ENCODE measurements at regions not wholly inside any gene's neighbourhood (a gene's known extent, or its start where the extent isn't known, plus 50 kb on each side); places are given as distances from the start of the nearest gene placed in this dataset.

DNA sequence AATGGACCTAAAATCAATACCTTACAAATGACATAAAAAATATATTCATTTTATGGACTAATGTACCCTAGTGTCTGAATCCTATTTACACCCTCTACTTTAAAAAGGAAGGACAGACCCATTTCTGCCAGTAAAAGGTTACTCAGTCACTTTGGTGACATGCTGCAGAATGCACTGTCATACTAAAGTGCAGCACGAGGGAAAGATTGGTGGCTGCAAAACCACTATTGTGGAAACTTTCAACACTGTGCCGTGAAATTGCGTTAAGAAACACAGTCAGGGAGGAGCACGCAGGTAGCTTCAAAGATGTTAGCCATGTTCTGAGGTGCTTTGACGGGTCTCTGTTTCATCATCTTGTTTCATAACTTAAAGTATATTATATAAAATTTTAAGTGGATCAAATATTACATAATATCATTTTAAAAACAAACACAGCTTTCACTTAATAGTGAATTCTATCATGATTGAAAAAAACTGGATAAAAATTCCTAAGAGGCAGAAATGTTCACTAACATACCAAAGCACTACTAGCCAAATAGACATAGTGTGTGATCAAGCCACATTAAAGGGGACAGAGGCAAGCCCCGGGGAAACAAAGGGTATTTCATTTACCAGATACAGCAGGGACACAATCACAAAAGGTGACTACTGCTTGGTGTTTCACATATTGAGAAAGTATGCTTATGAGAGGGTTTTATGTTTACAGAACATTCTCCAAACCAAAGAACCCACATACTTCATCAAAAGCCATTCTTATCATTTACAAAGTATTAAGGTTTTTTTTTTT is 330.8 kb upstream of the SOX5 start:
- H3K4me2 ChIP-seq (ENCODE audit: insufficient read depth, low read length) = no peak overlapping the region
- H3K36me3 ChIP-seq (ENCODE audit: insufficient read depth, low read length) = no peaks in the 10 kb centered on the region
- no peaks in the 10 kb centered on the region for H3K9me3 ChIP-seq (ENCODE audit: low read depth, low read length)
- no peak overlapping the region for H3K27ac ChIP-seq (ENCODE audit: low read depth, low read length)
- no peak overlapping the region for H2AFZ ChIP-seq (ENCODE audit: low read length)
- H3K4me3 ChIP-seq (ENCODE audit: insufficient read depth, low read length) = no peak overlapping the region
- TF ChIP-seq, protein P1, sequence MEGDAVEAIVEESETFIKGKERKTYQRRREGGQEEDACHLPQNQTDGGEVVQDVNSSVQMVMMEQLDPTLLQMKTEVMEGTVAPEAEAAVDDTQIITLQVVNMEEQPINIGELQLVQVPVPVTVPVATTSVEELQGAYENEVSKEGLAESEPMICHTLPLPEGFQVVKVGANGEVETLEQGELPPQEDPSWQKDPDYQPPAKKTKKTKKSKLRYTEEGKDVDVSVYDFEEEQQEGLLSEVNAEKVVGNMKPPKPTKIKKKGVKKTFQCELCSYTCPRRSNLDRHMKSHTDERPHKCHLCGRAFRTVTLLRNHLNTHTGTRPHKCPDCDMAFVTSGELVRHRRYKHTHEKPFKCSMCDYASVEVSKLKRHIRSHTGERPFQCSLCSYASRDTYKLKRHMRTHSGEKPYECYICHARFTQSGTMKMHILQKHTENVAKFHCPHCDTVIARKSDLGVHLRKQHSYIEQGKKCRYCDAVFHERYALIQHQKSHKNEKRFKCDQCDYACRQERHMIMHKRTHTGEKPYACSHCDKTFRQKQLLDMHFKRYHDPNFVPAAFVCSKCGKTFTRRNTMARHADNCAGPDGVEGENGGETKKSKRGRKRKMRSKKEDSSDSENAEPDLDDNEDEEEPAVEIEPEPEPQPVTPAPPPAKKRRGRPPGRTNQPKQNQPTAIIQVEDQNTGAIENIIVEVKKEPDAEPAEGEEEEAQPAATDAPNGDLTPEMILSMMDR (IDR thresholded peaks at IDR 0.05; ENCODE audit: extremely low read depth, low read depth, low read length) = no peak
- no peak for DNase-seq (ENCODE audit: insufficient read length, low spot score, missing footprints)
- no peaks in the 10 kb centered on the region for H3K4me1 ChIP-seq (ENCODE audit: insufficient read depth, low read length)
- no peaks in the 10 kb centered on the region for H4K20me1 ChIP-seq (ENCODE audit: insufficient read depth, low read length)
- H3K27me3 ChIP-seq (ENCODE audit: insufficient read depth, low read length) = no peaks in the 10 kb centered on the region
- H3K79me2 ChIP-seq (ENCODE audit: insufficient read depth, low read length) = no peaks in the 10 kb centered on the region

DNA sequence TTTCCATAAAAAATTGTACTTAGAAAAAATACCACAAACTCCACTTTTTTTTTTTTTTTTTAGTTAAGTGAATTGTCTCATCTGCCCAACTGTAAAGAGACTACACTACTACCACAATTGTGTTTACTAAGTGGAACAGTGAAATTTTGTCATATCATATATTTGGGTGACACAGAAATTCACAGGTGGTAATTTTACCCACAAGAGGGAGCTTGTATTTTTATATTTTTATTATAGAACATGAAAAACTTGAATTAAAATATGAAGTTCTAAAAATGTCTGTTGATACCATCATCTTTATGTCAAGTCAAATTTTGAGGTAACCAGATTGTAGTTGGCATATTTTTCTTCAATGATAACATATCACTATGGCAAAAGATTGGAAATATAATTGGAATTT is 329.4 kb upstream of the SOX5 start:
- Histone ChIP-seq H3K9me3 (ENCODE audit: low read depth, low read length) (no peaks in the 10 kb centered on the region), H3K36me3 (ENCODE audit: insufficient read depth, low read length) (no peaks in the 10 kb centered on the region), H3K4me3 (ENCODE audit: insufficient read depth, low read length) (no peak overlapping the region), H3K27me3 (ENCODE audit: insufficient read depth, low read length) (no peaks in the 10 kb centered on the region), H3K4me1 (ENCODE audit: insufficient read depth, low read length) (no peaks in the 10 kb centered on the region), H3K27ac (ENCODE audit: low read depth, low read length) (no peak overlapping the region), H2AFZ (ENCODE audit: low read length) (no peak overlapping the region), H3K4me2 (ENCODE audit: insufficient read depth, low read length) (no peak overlapping the region), H3K79me2 (ENCODE audit: insufficient read depth, low read length) (no peaks in the 10 kb centered on the region), H4K20me1 (ENCODE audit: insufficient read depth, low read length) (no peaks in the 10 kb centered on the region)
- TF ChIP-seq, protein P1 (IDR thresholded peaks at IDR 0.05; ENCODE audit: extremely low read depth, low read depth, low read length) = no peak
- DNase-seq (ENCODE audit: insufficient read length, low spot score, missing footprints) = no peak

DNA sequence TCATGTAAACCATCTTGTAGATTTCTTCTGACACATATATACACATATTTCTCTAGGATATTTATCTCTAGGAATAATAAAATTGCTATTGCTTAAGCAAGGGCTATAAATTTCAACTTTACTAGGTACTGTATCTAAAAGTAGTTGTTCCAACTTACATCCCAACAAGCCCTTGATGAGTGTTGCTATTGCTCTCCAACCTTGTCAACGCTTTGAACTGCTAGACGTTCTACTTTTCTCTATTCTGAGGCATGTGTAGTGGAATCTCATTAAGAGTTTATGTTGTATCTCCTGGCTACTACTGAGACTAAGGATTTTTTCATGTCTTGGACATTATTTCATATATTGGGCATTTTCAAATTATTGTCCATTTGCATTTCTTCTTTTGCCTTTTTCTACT is 321.5 kb upstream of the SOX5 start:
- Histone ChIP-seq H3K27ac (ENCODE audit: low read depth, low read length) (no peak overlapping the region), H3K27me3 (ENCODE audit: insufficient read depth, low read length) (no peaks in the 10 kb centered on the region), H2AFZ (ENCODE audit: low read length) (no peak overlapping the region), H3K4me3 (ENCODE audit: insufficient read depth, low read length) (no peak overlapping the region), H4K20me1 (ENCODE audit: insufficient read depth, low read length) (no peaks in the 10 kb centered on the region), H3K4me1 (ENCODE audit: insufficient read depth, low read length) (no peaks in the 10 kb centered on the region), H3K4me2 (ENCODE audit: insufficient read depth, low read length) (no peak overlapping the region), H3K36me3 (ENCODE audit: insufficient read depth, low read length) (no peaks in the 10 kb centered on the region), H3K9me3 (ENCODE audit: low read depth, low read length) (no peaks in the 10 kb centered on the region), H3K79me2 (ENCODE audit: insufficient read depth, low read length) (no peaks in the 10 kb centered on the region)
- no peak for DNase-seq (ENCODE audit: insufficient read length, low spot score, missing footprints)
- TF ChIP-seq, protein P1 (IDR thresholded peaks at IDR 0.05; ENCODE audit: extremely low read depth, low read depth, low read length) = no peak

DNA sequence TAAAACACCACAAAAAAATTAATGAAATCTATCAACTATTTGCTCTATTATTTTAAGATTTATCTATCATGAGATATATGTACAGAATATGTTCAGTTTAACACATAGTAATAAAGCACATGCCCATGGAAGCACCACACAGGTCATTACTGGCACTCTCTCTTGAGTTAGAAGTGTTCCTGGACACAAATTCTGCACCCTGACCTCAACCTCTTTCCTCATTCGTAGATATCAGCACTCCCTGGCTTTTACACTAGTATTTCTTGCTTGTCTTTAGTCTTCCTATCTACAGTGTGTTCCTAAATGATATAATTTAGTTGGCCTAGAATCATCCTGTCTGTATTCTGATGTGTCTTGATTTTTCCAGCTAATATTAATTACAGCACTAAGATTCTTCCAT is 321.0 kb upstream of the SOX5 start:
- no peak overlapping the region for H3K27ac ChIP-seq (ENCODE audit: low read depth, low read length)
- no peaks in the 10 kb centered on the region for H3K27me3 ChIP-seq (ENCODE audit: insufficient read depth, low read length)
- H3K9me3 ChIP-seq (ENCODE audit: low read depth, low read length) = no peaks in the 10 kb centered on the region
- no peak overlapping the region for H2AFZ ChIP-seq (ENCODE audit: low read length)
- DNase-seq (ENCODE audit: insufficient read length, low spot score, missing footprints) = no peak
- H4K20me1 ChIP-seq (ENCODE audit: insufficient read depth, low read length) = no peaks in the 10 kb centered on the region
- H3K4me2 ChIP-seq (ENCODE audit: insufficient read depth, low read length) = no peak overlapping the region
- H3K4me3 ChIP-seq (ENCODE audit: insufficient read depth, low read length) = no peak overlapping the region
- no peaks in the 10 kb centered on the region for H3K79me2 ChIP-seq (ENCODE audit: insufficient read depth, low read length)
- no peaks in the 10 kb centered on the region for H3K36me3 ChIP-seq (ENCODE audit: insufficient read depth, low read length)
- no peaks in the 10 kb centered on the region for H3K4me1 ChIP-seq (ENCODE audit: insufficient read depth, low read length)
- TF ChIP-seq, protein P1 (IDR thresholded peaks at IDR 0.05; ENCODE audit: extremely low read depth, low read depth, low read length) = no peak
